ENCODE measurements at regions not wholly inside any gene's neighbourhood (a gene's known extent, or its start where the extent isn't known, plus 50 kb on each side); places are given as distances from the start of the nearest gene placed in this dataset.

GRCh38 chr10:59087486-59087885 lies 89.0 kb upstream of the PHYHIPL start:
- RAD21 ChIA-PET (ENCODE audit: unreplicated experiment), result interaction anchor here (1.2 to 1.6 kb wide), 4 partner anchors 14 to 135 kb away, joined by 3 to 7 read pairs (median 4); no protein-coding TSS in a partner anchor
- CTCF ChIA-PET, result interaction anchor here (0.8 to 1.7 kb wide), 4 partner anchors 10 to 140 kb away, joined by 3 to 8 read pairs (median 4); no protein-coding TSS in a partner anchor
- Histone ChIP-seq H3K79me2 (ENCODE audit: control insufficient read depth, insufficient read depth, low read length) (no peaks in the 10 kb centered on the region), H4K20me1 (ENCODE audit: control insufficient read depth, insufficient read depth) (no peaks in the 10 kb centered on the region), H3K9ac (ENCODE audit: control insufficient read depth, insufficient read depth, low read length) (no peak overlapping the region), H3K36me3 (ENCODE audit: control insufficient read depth in 2 of 2, insufficient read depth in 2 of 2, low read length in 1 of 2) (no peaks in the 10 kb centered on the region), H3K27me3 (replicated peaks in 1 of 2; ENCODE audit: control insufficient read depth in 2 of 2, insufficient read depth in 2 of 2, low read length in 1 of 2) (no peaks in the 10 kb centered on the region), H3K27ac (ENCODE audit: control insufficient read depth, insufficient read depth) (no peak overlapping the region), H3K4me3 (no peak overlapping the region), H3K9me3 (replicated peaks; ENCODE audit: control insufficient read depth, insufficient read depth, low read length) (no peaks in the 10 kb centered on the region), H2AFZ (ENCODE audit: control insufficient read depth, low read depth, low read length) (no peak overlapping the region), H3K4me2 (ENCODE audit: control insufficient read depth, insufficient read depth) (no peak overlapping the region), H3K4me1 (ENCODE audit: control insufficient read depth, insufficient read depth, low read length) (no peaks in the 10 kb centered on the region)
- POLR2A ChIA-PET, result interaction anchor here (1.0 to 1.6 kb wide), 4 partner anchors 11 to 54 kb away, joined by 3 to 5 read pairs (median 4); no protein-coding TSS in a partner anchor
- intact Hi-C loops (cut with micrococcal nuclease; ENCODE audit: unreplicated experiment), result no loop called here
- DNase-seq (ENCODE audit: low read depth, low spot score) (no peak), ATAC-seq (no peak), FAIRE-seq (no peak)
- no TSS peak for BruUV-seq (replicated peaks)
- in situ Hi-C loops (cut with MboI), result no loop called here
- SMC1A ChIA-PET (ENCODE audit: uncharacterized antibody, unreplicated experiment), result interaction anchor here (1.0 to 22.8 kb wide), 10 partner anchors 8 to 93 kb away, joined by 3 to 328 read pairs (median 7); no protein-coding TSS in a partner anchor
- no peak for TF ChIP-seq USF2 (IDR thresholded peaks at IDR 0.05; ENCODE audit: borderline replicate concordance, low read depth, low read length)
- no peak for TF ChIP-seq ETV6 (conservative IDR thresholded peaks at IDR 0.05 in 1 of 2, IDR thresholded peaks at IDR 0.05 in 1 of 2; ENCODE audit: borderline replicate concordance in 1 of 2, low read depth in 1 of 2)
- TF ChIP-seq BMI1 (IDR thresholded peaks at IDR 0.05; ENCODE audit: borderline replicate concordance), result no peak
- TF ChIP-seq USF1 (IDR thresholded peaks at IDR 0.05; ENCODE audit: borderline replicate concordance, extremely low read length, insufficient read depth, low read depth, low read length), result no peak
- TF ChIP-seq MAX (IDR thresholded peaks at IDR 0.05; ENCODE audit: low read depth, low read length), result no peak
- no peak for TF ChIP-seq TARDBP (IDR thresholded peaks at IDR 0.05; ENCODE audit: borderline replicate concordance)
- TF ChIP-seq MTA3 (IDR thresholded peaks at IDR 0.05; ENCODE audit: borderline replicate concordance, low read length), result no peak
- no peak for TF ChIP-seq IKZF1 (conservative IDR thresholded peaks at IDR 0.05)
- no peak for TF ChIP-seq CTCF (IDR thresholded peaks at IDR 0.05 in 2 of 3, conservative IDR thresholded peaks at IDR 0.05 in 1 of 3; ENCODE audit: control insufficient read depth in 2 of 3, extremely low read depth in 1 of 3, insufficient read depth in 1 of 3, low read depth in 3 of 3, low read length in 3 of 3)
- no peak for TF ChIP-seq ATF3 (IDR thresholded peaks at IDR 0.05; ENCODE audit: borderline replicate concordance, extremely low read depth, low read depth, low read length)
- TF ChIP-seq SMARCA5 (IDR thresholded peaks at IDR 0.05), result no peak
- TF ChIP-seq ZBTB33 (IDR thresholded peaks at IDR 0.05), result no peak
- TF ChIP-seq ZNF687 (IDR thresholded peaks at IDR 0.05), result no peak

Data from GM12878 (cell line).